Stomach smooth muscle (tissue), 2 donors: ENCODE measurements at regions not wholly inside any gene's neighbourhood (a gene's known extent, or its start where the extent isn't known, plus 50 kb on each side); places are given as distances from the start of the nearest gene placed in this dataset.
A peak's percentile ranks its signal among the peaks of the same experiment; 100 is the strongest.

Experiments
- H3K27ac ChIP-seq: one replicate; pipeline ENCODE4 v1.7.0; 2013; ENCODE audit warnings: mild to moderate bottlenecking, low read length, inconsistent platforms
- H3K27me3 ChIP-seq, 2 donors: one replicate each; pipeline ENCODE4 v1.7.0; 2013; ENCODE audit warnings: low read length in 2 of 2; ENCODE audit not compliant: insufficient read depth in 2 of 2, control insufficient read depth in 1 of 2
- H3K36me3 ChIP-seq, 2 donors: one replicate each; pipeline ENCODE4 v1.7.0; 2013; ENCODE audit warnings: low read length in 2 of 2; ENCODE audit not compliant: control insufficient read depth in 2 of 2, insufficient read depth in 2 of 2
- H3K4me1 ChIP-seq: one replicate; pipeline ENCODE4 v1.7.0; 2013; ENCODE audit warnings: low read length; ENCODE audit not compliant: control insufficient read depth, insufficient read depth
- H3K4me3 ChIP-seq, 2 donors: one replicate each; pipeline ENCODE4 v1.7.0; 2013; ENCODE audit warnings: low read length in 2 of 2
- H3K9ac ChIP-seq, 2 donors: one replicate each; pipeline ENCODE4 v1.7.0; 2013; ENCODE audit warnings: low read length in 2 of 2, mild to moderate bottlenecking in 1 of 2
- H3K9me3 ChIP-seq, 2 donors: one replicate each; pipeline ENCODE4 v1.7.0; 2013; ENCODE audit warnings: low read length in 2 of 2; ENCODE audit not compliant: control insufficient read depth in 2 of 2
- donor health status: healthy.
- donor health status: Pancreatic carcinoma.

DNA sequence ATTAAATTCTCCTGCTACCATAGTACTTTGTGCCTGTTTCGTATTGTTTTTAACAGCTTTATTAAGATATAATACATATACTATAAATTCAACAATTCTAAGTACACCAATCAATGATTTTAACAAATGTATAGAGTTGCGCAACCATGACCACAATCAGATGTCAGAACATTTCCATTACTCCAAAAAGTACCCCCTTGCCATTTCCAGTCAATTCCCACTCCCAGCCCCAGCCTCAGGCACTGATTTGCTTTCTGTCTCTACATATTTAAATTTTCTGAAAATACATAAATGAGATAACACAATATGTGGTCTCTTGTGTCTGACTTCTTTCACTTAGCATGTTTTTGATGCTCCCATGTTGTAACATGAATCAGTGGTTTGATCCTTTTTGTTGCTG, 193.9 kb downstream of the FIGN start:
- Histone ChIP-seq H3K4me3 (no peak overlapping the region), H3K36me3 (no peaks in the 10 kb centered on the region), H3K27me3 (no peaks in the 10 kb centered on the region), H3K9me3 (no peaks in the 10 kb centered on the region), H3K9ac (no peak overlapping the region), H3K27ac (no peak overlapping the region), H3K4me1 (no peaks in the 10 kb centered on the region)

- no peaks in the 10 kb centered on the region for H3K27me3 ChIP-seq
- no peak overlapping the region for H3K9ac ChIP-seq
- no peaks in the 10 kb centered on the region for H3K9me3 ChIP-seq
- no peak overlapping the region for H3K4me3 ChIP-seq
- no peak overlapping the region for H3K27ac ChIP-seq
- no peaks in the 10 kb centered on the region for H3K4me1 ChIP-seq
- H3K36me3 ChIP-seq = no peaks in the 10 kb centered on the region
Measured at GRCh38 chr2:163541495-163541894, 194.3 kb downstream of the FIGN start.

DNA sequence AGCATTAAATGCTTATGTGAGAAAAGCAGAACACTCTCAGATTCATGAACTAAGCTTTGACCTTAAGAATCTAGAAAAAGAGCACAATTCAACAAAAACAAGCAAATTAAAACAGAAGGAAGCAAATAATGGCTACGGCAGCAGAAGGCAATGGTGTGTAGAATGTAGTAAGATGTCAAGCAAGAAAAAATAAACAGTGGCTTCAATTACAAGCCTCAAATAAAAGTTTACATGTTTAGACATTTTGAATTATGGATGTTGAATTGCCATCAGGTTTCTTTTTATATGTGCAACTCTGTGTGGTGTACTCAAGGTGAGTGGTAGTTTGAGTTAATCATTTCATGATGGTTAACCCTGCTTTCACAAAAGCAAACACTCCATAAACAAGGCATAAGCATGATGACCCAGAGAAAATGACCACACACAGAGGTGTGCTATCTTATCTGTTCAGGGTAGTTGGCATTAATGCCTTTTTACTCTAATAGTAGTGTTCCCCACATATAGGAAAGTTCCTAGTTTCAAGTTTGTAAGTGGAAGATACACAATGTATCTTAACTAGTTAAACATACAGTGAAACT, 207.1 kb downstream of the FIGN start:
- Histone ChIP-seq H3K9ac (no peak overlapping the region), H3K4me3 (no peak overlapping the region), H3K27me3 (no peaks in the 10 kb centered on the region), H3K27ac (no peak overlapping the region), H3K4me1 (no peaks in the 10 kb centered on the region), H3K36me3 (no peaks in the 10 kb centered on the region), H3K9me3 (no peaks in the 10 kb centered on the region)

GRCh38 chr2:163527381-163527780, 208.4 kb downstream of the FIGN start:
- Histone ChIP-seq H3K27me3 (no peaks in the 10 kb centered on the region), H3K9ac (no peak overlapping the region), H3K36me3 (no peaks in the 10 kb centered on the region), H3K4me1 (no peaks in the 10 kb centered on the region), H3K27ac (no peak overlapping the region), H3K4me3 (no peak overlapping the region), H3K9me3 (no peaks in the 10 kb centered on the region)

DNA sequence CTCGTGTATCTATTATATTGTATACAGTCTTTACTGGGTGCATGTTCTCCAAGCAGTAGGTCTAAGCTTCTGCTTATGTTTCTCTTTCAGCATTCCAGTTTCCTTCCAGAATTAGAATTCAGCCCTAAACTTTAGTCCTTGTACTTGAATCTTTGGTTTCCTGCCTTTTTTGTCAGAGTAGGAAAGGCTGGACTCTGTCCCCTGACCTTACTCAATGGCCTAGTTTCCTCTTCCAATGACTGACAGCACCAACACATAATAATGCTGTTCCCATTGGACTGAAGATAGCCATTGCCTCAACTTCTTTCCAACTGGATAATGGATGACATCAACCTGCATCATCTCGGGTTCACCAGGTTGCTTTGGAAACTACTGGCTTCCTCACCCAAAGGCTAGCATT, 217.0 kb downstream of the FIGN start:
- no peak overlapping the region for H3K4me3 ChIP-seq
- peaks cover 0 to 2% of the 10 kb centered on the region in 2 donors for H3K9me3 ChIP-seq
- H3K9ac ChIP-seq = no peak overlapping the region
- no peak overlapping the region for H3K27ac ChIP-seq
- H3K4me1 ChIP-seq = no peaks in the 10 kb centered on the region
- no peaks in the 10 kb centered on the region for H3K36me3 ChIP-seq
- no peaks in the 10 kb centered on the region for H3K27me3 ChIP-seq

- no peak overlapping the region for H3K9ac ChIP-seq
- no peak overlapping the region for H3K4me3 ChIP-seq
- H3K9me3 ChIP-seq = peaks cover 0 to 2% of the 10 kb centered on the region in 2 donors
- H3K36me3 ChIP-seq = no peaks in the 10 kb centered on the region
- H3K27me3 ChIP-seq = no peaks in the 10 kb centered on the region
- no peak overlapping the region for H3K27ac ChIP-seq
- no peaks in the 10 kb centered on the region for H3K4me1 ChIP-seq
Measured at GRCh38 chr2:163515836-163516235, 220.0 kb downstream of the FIGN start.

GRCh38 chr2:163505281-163505680, 230.5 kb downstream of the FIGN start:
- no peak overlapping the region for H3K4me3 ChIP-seq
- H3K9me3 ChIP-seq = no peaks in the 10 kb centered on the region
- no peak overlapping the region for H3K9ac ChIP-seq
- H3K4me1 ChIP-seq = no peaks in the 10 kb centered on the region
- no peaks in the 10 kb centered on the region for H3K36me3 ChIP-seq
- H3K27me3 ChIP-seq = no peaks in the 10 kb centered on the region
- H3K27ac ChIP-seq = no peak overlapping the region

- H3K4me3 ChIP-seq = peak overlapping the region in 1 of 2 donors; percentile 16
- no peak overlapping the region for H3K27ac ChIP-seq
- no peaks in the 10 kb centered on the region for H3K36me3 ChIP-seq
- H3K27me3 ChIP-seq = no peaks in the 10 kb centered on the region
- H3K9me3 ChIP-seq = no peaks in the 10 kb centered on the region
- H3K4me1 ChIP-seq = no peaks in the 10 kb centered on the region
- H3K9ac ChIP-seq = no peak overlapping the region
Measured at GRCh38 chr2:163493359-163494298, 242.2 kb downstream of the FIGN start.

DNA sequence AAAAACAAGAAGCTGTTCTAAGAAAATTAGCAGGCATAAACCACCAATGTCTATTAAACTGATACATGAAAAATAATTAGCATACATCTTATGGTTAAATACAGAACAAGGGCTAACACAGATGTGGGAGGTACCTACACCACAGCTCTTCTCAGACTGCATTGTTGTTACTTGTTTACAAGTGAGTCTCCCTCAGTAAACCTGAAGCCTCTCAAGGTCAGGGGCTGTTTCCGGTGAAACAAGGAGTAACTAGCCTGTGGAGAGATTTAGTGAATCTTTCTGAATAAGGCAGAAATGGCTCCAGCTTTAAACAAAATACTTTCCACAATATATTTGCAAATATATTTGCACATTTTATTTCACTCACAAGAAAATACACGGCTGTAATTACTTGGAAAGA, 244.0 kb downstream of the FIGN start:
- H3K4me1 ChIP-seq = no peaks in the 10 kb centered on the region
- H3K27ac ChIP-seq = no peak overlapping the region
- no peaks in the 10 kb centered on the region for H3K36me3 ChIP-seq
- H3K9ac ChIP-seq = no peak overlapping the region
- no peaks in the 10 kb centered on the region for H3K9me3 ChIP-seq
- no peaks in the 10 kb centered on the region for H3K27me3 ChIP-seq
- no peak overlapping the region for H3K4me3 ChIP-seq

GRCh38 chr2:163490281-163490680, 245.5 kb downstream of the FIGN start:
- H3K27ac ChIP-seq = no peak overlapping the region
- H3K9ac ChIP-seq = no peak overlapping the region
- H3K4me3 ChIP-seq = no peak overlapping the region
- H3K9me3 ChIP-seq = no peaks in the 10 kb centered on the region
- H3K27me3 ChIP-seq = no peaks in the 10 kb centered on the region
- no peaks in the 10 kb centered on the region for H3K4me1 ChIP-seq
- H3K36me3 ChIP-seq = no peaks in the 10 kb centered on the region

DNA sequence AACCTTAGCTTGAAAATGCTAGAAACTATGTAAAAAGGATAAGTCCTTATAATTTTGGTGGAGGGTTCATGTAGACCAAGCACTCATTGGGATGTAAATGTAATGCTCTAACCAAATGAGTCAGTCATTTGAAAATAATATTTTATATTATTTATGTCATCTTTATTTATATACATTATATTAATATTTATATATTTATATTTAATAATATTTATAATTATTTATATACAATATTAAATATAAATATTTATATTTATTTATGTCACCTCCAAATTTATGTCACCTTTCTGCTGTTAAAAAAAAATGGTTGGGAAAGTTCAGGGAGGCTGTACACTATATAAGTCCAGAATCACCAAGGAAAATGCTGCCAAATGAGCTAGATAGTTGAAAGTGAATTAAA, 254.3 kb downstream of the FIGN start:
- Histone ChIP-seq H3K27ac (no peak overlapping the region), H3K4me3 (no peak overlapping the region), H3K27me3 (no peaks in the 10 kb centered on the region), H3K36me3 (no peaks in the 10 kb centered on the region), H3K9ac (no peak overlapping the region), H3K9me3 (no peaks in the 10 kb centered on the region), H3K4me1 (no peaks in the 10 kb centered on the region)
